Left kidney (tissue), 1 donor: ENCODE measurements at regions not wholly inside any gene's neighbourhood (a gene's known extent, or its start where the extent isn't known, plus 50 kb on each side); places are given as distances from the start of the nearest gene placed in this dataset.

Experiments used
- DNase-seq: peaks from one replicate; pipeline ENCODE4 v3.0.0-alpha.2; 2013

GRCh38 chr6:26149240-26149639, 62.0 kb downstream of the HFE start:
- DNase-seq = no peak

- DNase-seq = no peak
Observed at GRCh38 chr6:26152226-26153101, 65.2 kb downstream of the HFE start.

GRCh38 chr6:26155061-26155930, 68.1 kb downstream of the HFE start:
- DNase-seq = peak; percentile 64

GRCh38 chr6:26156105-26156849, 69.0 kb downstream of the HFE start:
- peak; percentile 93 for DNase-seq

GRCh38 chr6:26156850-26157250, 69.6 kb downstream of the HFE start:
- DNase-seq = no peak

GRCh38 chr6:26157251-26158075, 70.2 kb downstream of the HFE start:
- peak; percentile 98 for DNase-seq

- no peak for DNase-seq
Observed at GRCh38 chr6:26158076-26158580, 70.9 kb downstream of the HFE start.

GRCh38 chr6:26158581-26159356, 71.5 kb downstream of the HFE start:
- DNase-seq = no peak

GRCh38 chr6:26159357-26160273, 72.4 kb downstream of the HFE start:
- peak; percentile 39 for DNase-seq

GRCh38 chr6:26161322-26161721, 74.1 kb downstream of the HFE start:
- no peak for DNase-seq

- DNase-seq = no peak
Observed at GRCh38 chr6:26162399-26162798, 75.2 kb downstream of the HFE start.

GRCh38 chr6:26163427-26164119, 76.3 kb downstream of the HFE start:
- DNase-seq = no peak

GRCh38 chr6:26164120-26164505, 76.9 kb downstream of the HFE start:
- no peak for DNase-seq

GRCh38 chr6:26165261-26165790, 78.1 kb downstream of the HFE start:
- no peak for DNase-seq

GRCh38 chr6:26170181-26170580, 83.0 kb downstream of the HFE start:
- no peak for DNase-seq

GRCh38 chr6:26170951-26171841, 84.0 kb downstream of the HFE start:
- no peak for DNase-seq

GRCh38 chr6:26172608-26172968, 85.4 kb downstream of the HFE start:
- no peak for DNase-seq

GRCh38 chr6:26173836-26174145, 86.6 kb downstream of the HFE start:
- DNase-seq = no peak
